ENCODE measurements at regions not wholly inside any gene's neighbourhood (a gene's known extent, or its start where the extent isn't known, plus 50 kb on each side); places are given as distances from the start of the nearest gene placed in this dataset.

DNA sequence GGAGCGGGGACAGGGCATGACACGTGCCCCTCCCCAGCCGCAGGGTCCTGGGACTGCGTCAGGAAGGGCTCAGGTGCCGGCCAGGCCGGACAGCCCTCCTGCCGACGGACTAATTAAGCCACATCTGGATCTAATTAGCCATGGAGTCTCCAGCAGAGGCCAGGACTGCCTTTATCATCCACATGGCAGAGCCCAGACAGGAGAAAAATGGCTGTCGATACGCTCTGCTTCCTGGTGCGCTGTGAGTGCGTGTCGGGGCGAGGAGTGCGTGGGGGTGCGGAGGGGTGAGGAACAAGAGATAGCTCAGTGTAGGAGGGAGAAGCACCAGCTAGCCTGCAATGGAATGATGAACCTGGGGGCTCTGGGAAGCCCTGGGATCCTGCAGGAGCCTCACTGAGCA, 218.8 kb downstream of the IRF8 start:
- DNase-seq (ENCODE audit: insufficient read length), result no peak
- no peak for FAIRE-seq
- no peak for TF ChIP-seq TAF1 (IDR thresholded peaks at IDR 0.05; ENCODE audit: borderline replicate concordance, low read depth, low read length)

DNA sequence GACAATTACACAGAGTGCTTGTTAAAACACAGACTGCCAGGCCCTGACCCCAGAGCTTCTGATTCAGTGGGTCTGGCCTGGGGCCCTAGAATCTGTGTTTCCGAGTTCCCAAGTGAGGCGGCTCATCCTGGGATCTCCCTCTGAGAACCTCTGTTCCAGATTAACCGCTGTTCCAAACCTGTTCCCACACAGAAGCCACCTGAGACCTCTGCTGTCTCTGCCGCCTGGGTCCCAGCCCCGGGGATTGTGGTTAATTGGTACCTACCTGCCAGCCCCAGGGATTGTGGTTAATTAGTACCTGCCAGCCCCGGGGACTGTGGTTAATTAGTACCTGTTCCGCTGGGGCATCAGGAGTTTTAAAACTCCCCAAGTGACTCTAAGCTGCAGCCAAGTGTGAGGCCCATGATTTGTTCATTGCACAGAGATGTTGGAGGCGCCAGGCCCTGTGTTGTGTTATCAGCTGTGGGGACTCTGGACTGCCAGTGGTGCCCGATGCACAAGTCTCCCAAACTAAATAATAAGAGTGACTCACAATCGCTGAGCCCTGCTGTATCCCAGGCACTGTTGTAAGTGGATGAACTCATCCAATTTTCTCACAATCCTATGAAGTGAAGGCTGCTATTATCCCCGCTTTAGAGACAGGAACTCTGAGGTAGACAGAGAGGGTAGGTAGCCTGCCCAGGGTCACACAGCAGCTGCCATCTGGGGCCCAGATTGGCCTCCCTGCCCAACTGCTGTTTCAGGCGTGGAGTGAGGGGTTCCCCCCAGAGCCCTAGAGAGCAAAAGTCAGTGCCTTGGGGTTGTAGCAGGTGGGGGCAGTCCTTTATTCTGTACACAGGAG, 219.7 kb downstream of the IRF8 start:
- FAIRE-seq, result no peak
- no peak for DNase-seq (ENCODE audit: insufficient read length)
- TF ChIP-seq POLR2AphosphoS5 (IDR thresholded peaks at IDR 0.05; ENCODE audit: low read depth, low read length), result no peak
- no peak for TF ChIP-seq POLR2A (IDR thresholded peaks at IDR 0.05; ENCODE audit: low read depth, low read length)
- no peak for TF ChIP-seq TAF1 (IDR thresholded peaks at IDR 0.05; ENCODE audit: borderline replicate concordance, low read depth, low read length)

DNA sequence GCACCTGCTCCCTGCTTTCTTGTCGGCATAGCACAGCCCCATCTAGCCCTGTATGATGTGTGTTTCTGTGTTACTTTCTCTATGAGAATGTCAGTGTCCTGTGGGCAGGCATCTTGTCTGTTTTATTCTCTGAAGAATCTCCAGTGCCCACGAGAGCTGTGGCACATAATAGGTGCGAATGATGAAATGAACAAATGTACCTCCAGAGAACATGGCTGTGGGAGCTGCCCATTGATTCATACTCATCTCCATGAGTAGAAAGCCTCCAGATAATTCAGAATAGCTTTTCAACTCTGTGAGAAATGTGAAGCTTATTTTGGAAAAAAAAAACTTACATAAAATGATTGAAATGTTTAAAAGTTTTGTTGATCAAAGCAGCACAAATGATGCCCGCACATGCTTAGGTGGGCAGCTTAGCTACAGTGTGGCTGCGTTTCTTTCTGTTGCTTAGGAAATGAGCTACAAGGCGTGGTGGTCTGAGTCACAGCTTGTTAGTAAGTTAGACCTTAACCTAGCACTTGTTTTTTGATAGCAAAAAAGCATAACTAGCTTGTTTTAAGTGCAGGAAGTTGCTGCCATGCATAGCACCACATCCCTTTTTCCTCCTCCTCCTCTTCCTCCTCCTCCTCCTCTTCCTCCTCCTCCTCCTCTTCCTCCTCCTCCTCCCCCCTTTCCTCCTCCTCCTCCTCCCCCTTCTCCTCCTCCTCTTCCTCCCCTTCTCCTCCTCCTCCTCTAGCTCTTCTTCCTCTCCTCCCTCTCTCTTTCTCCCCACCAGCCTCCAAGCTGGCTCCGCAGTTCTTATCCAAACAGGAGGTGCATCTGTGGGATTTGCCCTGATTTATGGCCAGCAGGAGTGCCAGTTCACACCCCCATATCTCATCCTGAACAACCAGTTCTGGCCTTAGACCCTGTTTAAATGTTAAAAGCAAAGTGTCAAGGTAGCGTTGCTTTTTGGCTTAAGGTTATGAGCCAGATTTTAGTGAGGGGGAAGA, 221.5 kb downstream of the IRF8 start:
- DNase-seq (ENCODE audit: insufficient read length), result no peak
- FAIRE-seq, result no peak
- TF ChIP-seq POLR2AphosphoS5 (IDR thresholded peaks at IDR 0.05; ENCODE audit: low read depth, low read length), result no peak
- no peak for TF ChIP-seq POLR2A (IDR thresholded peaks at IDR 0.05; ENCODE audit: low read depth, low read length)
- no peak for TF ChIP-seq TAF1 (IDR thresholded peaks at IDR 0.05; ENCODE audit: borderline replicate concordance, low read depth, low read length)

DNA sequence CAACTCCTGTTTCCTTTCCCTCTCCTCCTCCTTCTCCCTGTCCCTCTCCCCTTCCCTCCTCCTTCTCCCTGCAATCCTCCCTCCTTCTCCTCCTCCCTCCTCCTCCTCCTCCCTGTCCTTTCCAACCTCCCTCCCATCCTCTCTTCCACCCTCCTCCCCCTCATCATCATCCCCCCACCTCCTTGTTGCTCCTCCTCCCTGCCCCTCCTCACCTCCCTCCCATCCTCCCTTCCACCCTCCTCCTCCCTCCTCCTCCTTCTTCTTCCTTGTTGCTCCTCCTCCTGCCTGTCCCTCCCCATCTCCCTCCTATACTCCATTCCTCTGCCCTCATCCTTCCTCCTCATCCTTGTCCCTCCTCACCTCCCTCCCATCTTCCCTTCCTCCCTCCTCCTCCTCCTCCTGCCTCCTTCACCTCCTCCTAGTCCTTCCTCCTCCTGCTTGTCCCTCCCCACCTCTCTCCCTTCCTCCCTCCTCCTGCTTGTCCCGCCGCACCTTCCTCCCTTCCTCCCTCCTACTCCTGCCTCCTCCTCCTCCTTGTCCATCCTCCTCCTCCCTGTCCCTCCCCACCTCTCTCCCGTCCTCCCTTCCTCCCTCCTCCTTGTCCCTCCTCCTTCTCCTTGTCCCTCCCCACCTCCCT, 222.5 kb downstream of the IRF8 start:
- TF ChIP-seq POLR2A (IDR thresholded peaks at IDR 0.05; ENCODE audit: low read depth, low read length), result no peak
- TF ChIP-seq POLR2AphosphoS5 (IDR thresholded peaks at IDR 0.05; ENCODE audit: low read depth, low read length), result no peak
- TF ChIP-seq TAF1 (IDR thresholded peaks at IDR 0.05; ENCODE audit: borderline replicate concordance, low read depth, low read length), result no peak
- DNase-seq (ENCODE audit: insufficient read length), result no peak
- no peak for FAIRE-seq

DNA sequence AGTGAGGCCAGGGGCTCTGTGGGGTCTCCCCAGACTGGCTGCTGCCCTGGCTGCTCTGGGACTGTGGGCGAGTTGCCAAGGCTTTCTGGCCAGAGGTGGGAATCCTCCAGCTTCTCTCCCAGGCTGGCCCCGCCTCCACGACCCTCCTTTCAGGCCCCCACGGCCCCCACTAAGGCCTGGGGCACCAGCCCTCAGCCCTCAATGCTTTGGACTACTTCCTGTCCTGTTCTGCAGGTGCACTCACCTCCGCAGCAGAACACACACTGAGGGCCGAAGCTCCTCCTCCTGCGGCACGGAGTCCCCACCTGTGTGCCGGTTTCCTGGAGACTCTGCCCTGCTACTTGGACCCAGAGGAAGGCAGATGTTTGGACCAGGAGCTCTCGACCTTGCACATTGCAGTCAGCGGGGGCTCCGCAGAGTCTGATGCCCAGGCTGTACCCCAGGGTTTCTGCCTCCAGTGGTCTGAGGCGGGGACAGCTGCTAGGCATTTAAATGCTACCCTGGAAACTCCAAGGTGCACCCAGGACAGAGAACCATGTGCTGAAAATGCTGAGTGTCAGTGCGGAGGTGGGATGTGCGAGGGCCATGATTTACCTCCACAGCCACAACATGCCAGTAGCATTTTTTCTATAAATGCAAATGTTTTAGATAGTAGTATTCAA, 223.8 kb downstream of the IRF8 start:
- no peak for DNase-seq (ENCODE audit: insufficient read length)
- FAIRE-seq, result no peak
- TF ChIP-seq TAF1 (IDR thresholded peaks at IDR 0.05; ENCODE audit: borderline replicate concordance, low read depth, low read length) (no peak), POLR2AphosphoS5 (IDR thresholded peaks at IDR 0.05; ENCODE audit: low read depth, low read length) (no peak), POLR2A (IDR thresholded peaks at IDR 0.05; ENCODE audit: low read depth, low read length) (no peak)

DNA sequence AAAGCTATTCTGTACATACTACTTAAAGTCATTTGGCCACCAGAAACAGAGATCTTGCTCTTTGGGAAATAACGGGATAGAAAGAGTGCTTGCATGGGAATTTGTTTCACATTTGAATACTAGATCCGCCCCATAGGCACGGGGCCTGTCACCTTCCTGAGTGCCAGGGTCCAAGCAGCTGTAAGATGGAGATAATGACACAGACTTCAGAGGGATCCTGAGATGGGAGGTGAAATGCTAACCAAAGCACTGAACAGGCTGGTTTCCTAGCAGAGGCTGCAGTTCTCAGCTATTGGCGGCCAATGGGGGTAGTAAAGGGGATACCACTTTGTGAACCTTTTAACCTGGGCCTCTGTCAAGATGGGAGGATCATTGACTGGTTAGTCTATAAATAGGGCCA, 225.4 kb downstream of the IRF8 start:
- FAIRE-seq, result no peak

DNA sequence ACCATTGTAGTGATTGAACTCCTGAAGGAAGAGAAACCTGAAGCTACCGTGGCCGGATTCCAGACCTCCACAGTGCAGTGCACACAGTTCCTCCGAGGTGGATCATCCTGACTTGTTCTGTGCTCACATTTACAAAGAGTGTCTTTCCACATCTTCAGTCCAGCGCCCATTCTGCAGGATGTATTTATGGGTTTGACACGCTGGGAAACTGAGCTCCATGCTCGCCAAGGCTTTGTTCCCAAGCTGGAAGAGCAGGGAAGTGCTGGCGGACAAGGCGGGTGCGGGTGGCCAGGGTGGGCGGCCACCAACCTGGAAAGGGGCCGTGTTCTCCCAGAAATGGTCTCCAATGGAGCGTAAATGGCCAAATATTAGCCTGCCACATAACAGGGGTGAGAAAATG, 227.9 kb downstream of the IRF8 start:
- TF ChIP-seq POLR2A (IDR thresholded peaks at IDR 0.05; ENCODE audit: low read depth, low read length) (no peak), TAF1 (IDR thresholded peaks at IDR 0.05; ENCODE audit: borderline replicate concordance, low read depth, low read length) (no peak)
- no peak for DNase-seq (ENCODE audit: insufficient read length)
- no peak for FAIRE-seq

More for the DNA sequence above, 225.4 kb downstream of the IRF8 start:
- TF ChIP-seq POLR2A (IDR thresholded peaks at IDR 0.05; ENCODE audit: low read depth, low read length) (no peak), TAF1 (IDR thresholded peaks at IDR 0.05; ENCODE audit: borderline replicate concordance, low read depth, low read length) (no peak), POLR2AphosphoS5 (IDR thresholded peaks at IDR 0.05; ENCODE audit: low read depth, low read length) (no peak)
- DNase-seq (ENCODE audit: insufficient read length), result no peak

DNA sequence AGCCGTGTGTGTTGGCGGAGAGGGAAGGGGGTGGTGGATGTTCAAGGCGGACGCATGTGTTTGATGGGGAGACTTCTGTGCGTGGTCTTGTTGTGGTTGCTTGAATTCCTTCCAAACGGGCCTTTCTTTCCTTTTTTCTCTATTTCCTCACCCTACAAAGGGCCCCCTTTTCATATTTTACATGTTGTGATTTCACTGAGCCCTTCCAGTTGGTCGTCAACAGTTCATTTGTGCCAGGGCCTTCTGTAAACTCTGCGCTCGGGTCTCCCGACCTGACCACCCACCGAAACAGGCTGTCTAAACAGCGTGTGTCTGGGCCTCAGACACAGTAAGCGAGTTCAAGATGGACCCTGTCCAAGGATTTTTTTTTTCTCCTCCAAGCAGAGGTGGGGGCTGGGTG, 228.4 kb downstream of the IRF8 start:
- TF ChIP-seq POLR2A (IDR thresholded peaks at IDR 0.05; ENCODE audit: low read depth, low read length), result no peak
- TF ChIP-seq POLR2AphosphoS5 (IDR thresholded peaks at IDR 0.05; ENCODE audit: low read depth, low read length), result no peak
- TF ChIP-seq TAF1 (IDR thresholded peaks at IDR 0.05; ENCODE audit: borderline replicate concordance, low read depth, low read length), result no peak
- DNase-seq (ENCODE audit: insufficient read length) (no peak), FAIRE-seq (no peak)

DNA sequence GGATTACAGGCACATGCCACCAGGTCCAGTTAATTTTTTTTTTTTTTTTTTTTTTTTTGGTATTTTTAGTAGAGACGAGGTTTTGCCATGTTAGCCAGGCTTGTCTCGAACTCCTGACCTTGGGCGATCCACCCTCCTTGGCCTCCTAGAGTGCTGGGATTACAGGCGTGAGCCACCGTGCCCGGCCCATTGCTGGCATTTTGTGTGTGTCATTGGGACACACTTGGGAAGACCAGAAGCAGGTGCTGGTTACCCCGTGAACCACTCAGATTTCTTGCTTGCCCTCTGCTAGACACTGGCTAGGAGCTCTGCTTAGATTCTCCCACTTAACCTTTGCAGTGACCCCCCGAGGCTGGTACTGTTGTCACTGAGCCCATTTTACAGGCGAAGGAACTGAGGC, 229.3 kb downstream of the IRF8 start:
- TF ChIP-seq POLR2A (IDR thresholded peaks at IDR 0.05; ENCODE audit: low read depth, low read length), result no peak
- no peak for TF ChIP-seq POLR2AphosphoS5 (IDR thresholded peaks at IDR 0.05; ENCODE audit: low read depth, low read length)
- TF ChIP-seq TAF1 (IDR thresholded peaks at IDR 0.05; ENCODE audit: borderline replicate concordance, low read depth, low read length), result no peak
- DNase-seq (ENCODE audit: insufficient read length), result no peak
- no peak for FAIRE-seq

DNA sequence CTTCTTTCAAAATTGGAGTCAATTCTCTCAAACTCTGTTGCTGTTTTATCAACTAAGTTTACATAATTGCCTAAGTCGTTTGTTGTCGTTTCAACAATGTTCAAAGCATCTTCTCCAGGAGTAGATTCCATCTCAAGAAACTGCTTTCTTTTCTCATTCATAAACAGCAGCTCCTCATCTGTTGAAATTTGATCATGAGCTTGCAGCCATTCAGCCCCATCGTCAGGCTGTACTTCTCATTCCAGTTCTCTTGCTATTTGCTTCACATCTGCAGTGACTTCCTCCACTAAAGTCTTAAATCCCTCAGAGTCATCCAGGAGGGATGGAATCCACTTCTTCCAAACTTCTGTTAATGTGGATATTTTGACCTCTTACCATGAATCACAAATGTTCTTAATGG, 230.6 kb downstream of the IRF8 start:
- DNase-seq (ENCODE audit: insufficient read length), result no peak
- no peak for TF ChIP-seq POLR2A (IDR thresholded peaks at IDR 0.05; ENCODE audit: low read depth, low read length)
- no peak for TF ChIP-seq POLR2AphosphoS5 (IDR thresholded peaks at IDR 0.05; ENCODE audit: low read depth, low read length)
- TF ChIP-seq TAF1 (IDR thresholded peaks at IDR 0.05; ENCODE audit: borderline replicate concordance, low read depth, low read length), result no peak
- FAIRE-seq, result no peak

DNA sequence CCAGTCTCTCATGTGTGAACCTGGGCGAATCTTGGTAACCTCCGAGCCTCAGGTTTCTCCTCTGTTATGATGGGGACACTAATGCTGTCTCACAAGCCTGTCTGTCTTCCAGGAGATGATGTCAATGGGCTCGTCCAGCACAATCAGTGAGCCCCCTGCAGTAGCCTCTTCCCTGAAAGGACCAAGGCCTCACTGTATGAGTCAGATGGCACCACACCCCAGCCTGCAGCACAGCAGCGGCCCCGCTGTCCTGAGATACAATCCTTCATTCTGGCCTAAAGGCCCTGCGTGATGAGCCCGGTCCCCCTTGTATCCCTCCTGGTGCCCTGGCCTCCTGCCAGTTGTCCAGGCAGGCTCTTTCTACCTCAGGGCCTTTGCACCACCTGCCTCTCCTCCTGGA, 234.4 kb downstream of the IRF8 start:
- DNase-seq (ENCODE audit: insufficient read length), result no peak
- FAIRE-seq, result no peak
- no peak for TF ChIP-seq POLR2AphosphoS5 (IDR thresholded peaks at IDR 0.05; ENCODE audit: low read depth, low read length)
- TF ChIP-seq TAF1 (IDR thresholded peaks at IDR 0.05; ENCODE audit: borderline replicate concordance, low read depth, low read length), result no peak
- TF ChIP-seq POLR2A (IDR thresholded peaks at IDR 0.05; ENCODE audit: low read depth, low read length), result no peak
